Activated CD4-positive, alpha-beta T cell treated with anti-CD3 and anti-CD28 coated beads for 36 hours (primary cell): ENCODE measurements at regions not wholly inside any gene's neighbourhood (a gene's known extent, or its start where the extent isn't known, plus 50 kb on each side); places are given as distances from the start of the nearest gene placed in this dataset.

Experiments
- ATAC-seq: fragments of 200-7000 bp; cut with Tn5 transposase; one replicate; pipeline ENCODE4 v1.10.0; 2021; ENCODE audit warnings: mild to moderate bottlenecking, moderate library complexity
- CTCF ChIA-PET: fragments of 350-600 bp; sonication (Branson Sonifier 250); formaldehyde crosslinking; loops from one replicate; lab custom pipeline; 2021; ENCODE audit warnings: antibody characterized with exemption; lab: Charles Lee
- POLR2A ChIA-PET: fragments of 350-600 bp; sonication (Branson Sonifier 250); formaldehyde crosslinking; loops from one replicate; lab custom pipeline; 2021; ENCODE audit warnings: antibody characterized with exemption, inconsistent platforms; lab: Charles Lee
- DNase-seq: peaks from one replicate; pipeline ENCODE4 v3.0.0-alpha.2; 2020
- H3K27ac Mint-ChIP-seq: one replicate; pipeline ENCODE4 v1.8.0; 2021; ENCODE audit warnings: mixed read lengths
- H3K27me3 Mint-ChIP-seq: one replicate; pipeline ENCODE4 v1.8.0; 2021; ENCODE audit warnings: mixed read lengths
- H3K36me3 Mint-ChIP-seq: one replicate; pipeline ENCODE4 v1.8.0; 2021; ENCODE audit warnings: low read depth, mixed read lengths
- H3K4me1 Mint-ChIP-seq: one replicate; pipeline ENCODE4 v1.8.0; 2021; ENCODE audit warnings: mixed read lengths
- H3K4me3 Mint-ChIP-seq: one replicate; pipeline ENCODE4 v1.8.0; 2021; ENCODE audit warnings: mild to moderate bottlenecking, moderate library complexity, mixed read lengths
- H3K9me3 Mint-ChIP-seq: one replicate; pipeline ENCODE4 v1.8.0; 2021; ENCODE audit warnings: low read depth, mixed read lengths
- intact Hi-C, 2 experiments: fragments of 100-400 bp; cut with DNase I in 1 of 2; cut with micrococcal nuclease in 1 of 2; formaldehyde crosslinking; loops; one replicate each; pipeline versions ENCODE4 v1.14.2 to v1.15.1; 2022 to 2024; cut with DNase I, micrococcal nuclease

DNA sequence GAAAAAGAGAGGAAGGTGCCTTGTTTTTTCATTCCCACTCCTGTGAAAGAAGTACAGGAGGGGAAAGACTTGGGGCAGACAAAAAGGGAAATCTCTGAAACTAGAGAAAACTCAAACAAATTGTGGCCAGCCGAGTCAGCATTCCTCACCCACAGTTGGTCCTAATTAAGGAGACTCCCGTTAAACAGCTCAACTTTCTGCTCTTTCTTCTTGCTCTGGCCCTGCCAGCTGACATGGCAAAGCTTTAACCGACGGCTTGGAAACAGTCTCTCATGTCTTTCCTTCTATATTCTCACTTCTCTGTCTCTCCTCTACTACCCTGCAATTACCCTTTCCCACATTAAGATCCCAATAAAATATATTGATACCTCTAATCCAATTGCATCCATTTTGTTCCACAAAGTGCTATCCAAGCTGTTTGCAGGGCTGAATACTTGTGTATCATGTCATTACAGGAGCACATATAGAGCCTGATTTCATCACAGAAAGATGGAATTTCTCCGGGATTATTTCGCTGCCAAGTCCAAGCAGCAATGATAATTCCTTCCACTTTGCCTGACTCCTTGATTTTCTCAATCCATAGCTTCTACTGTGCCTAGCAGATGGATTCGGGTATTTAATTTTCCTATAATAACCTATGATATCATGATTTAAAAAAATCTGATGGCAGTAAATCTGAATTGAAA, 65.4 kb upstream of the IPO9 start:
- Mint-ChIP-seq H3K9me3 (no peaks in the 10 kb centered on the region), H3K27me3 (no peaks in the 10 kb centered on the region), H3K4me1 (no peaks in the 10 kb centered on the region), H3K27ac (no peak overlapping the region), H3K4me3 (no peak overlapping the region), H3K36me3 (no peaks in the 10 kb centered on the region)
- CTCF ChIA-PET: interaction anchor here (0.9 to 1.5 kb wide), 3 partner anchors 10 to 54 kb away, joined by 3 to 5 read pairs (median 3); no protein-coding TSS in a partner anchor
- ATAC-seq: no peak
- DNase-seq: no peak
- intact Hi-C loops: no loop called here
- POLR2A ChIA-PET: no interaction called here

DNA sequence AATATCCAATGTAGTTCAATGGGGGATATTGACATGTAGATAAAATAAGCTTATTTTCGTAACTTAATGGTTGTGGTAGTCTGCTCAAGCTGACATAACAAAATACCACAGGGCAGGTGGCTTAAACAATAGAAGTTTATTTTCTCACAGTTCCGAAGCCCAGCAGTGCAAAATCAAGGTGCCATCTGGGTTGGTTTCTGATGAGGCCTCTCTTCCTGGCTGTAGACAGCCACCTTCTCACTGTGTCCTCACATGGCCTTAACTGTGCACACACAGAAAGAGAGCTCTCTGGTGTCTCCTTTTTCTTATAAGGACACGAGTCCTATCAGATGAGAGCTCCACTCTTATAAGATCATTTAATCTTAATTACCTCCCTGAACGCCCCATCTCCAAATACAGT, 64.8 kb upstream of the IPO9 start:
- Mint-ChIP-seq H3K4me3 (no peak overlapping the region), H3K36me3 (no peaks in the 10 kb centered on the region), H3K4me1 (no peaks in the 10 kb centered on the region), H3K27ac (no peak overlapping the region), H3K27me3 (peaks cover 1% of the 10 kb centered on the region), H3K9me3 (no peaks in the 10 kb centered on the region)
- ATAC-seq (no peak), DNase-seq (no peak)
- intact Hi-C loops: no loop called here
- POLR2A ChIA-PET: no interaction called here
- CTCF ChIA-PET: interaction anchor here (0.9 to 1.5 kb wide), 3 partner anchors 10 to 55 kb away, joined by 3 to 5 read pairs (median 3); no protein-coding TSS in a partner anchor

DNA sequence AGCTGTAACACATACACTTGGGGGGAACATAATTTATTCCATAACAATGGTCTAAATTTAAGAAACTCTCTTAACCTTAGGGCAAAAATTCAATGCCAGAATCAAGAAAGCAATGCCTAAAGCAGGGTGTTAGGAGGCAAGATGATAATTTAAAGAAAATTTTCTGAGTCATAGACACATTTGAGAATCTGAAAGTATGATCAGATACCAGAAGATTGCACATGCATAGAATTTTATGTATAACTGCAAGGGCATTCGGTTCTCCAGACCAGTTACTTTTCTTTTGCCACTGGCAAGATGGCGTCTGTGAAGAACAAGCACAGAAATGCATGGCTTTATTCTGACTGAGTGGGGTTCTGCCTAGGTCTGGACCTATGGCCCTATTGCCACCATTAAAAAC, 64.4 kb upstream of the IPO9 start:
- H3K27me3 Mint-ChIP-seq: peaks cover 2% of the 10 kb centered on the region
- DNase-seq (no peak), ATAC-seq (no peak)
- H3K9me3 Mint-ChIP-seq: no peaks in the 10 kb centered on the region
- intact Hi-C loops: no loop called here
- H3K4me3 Mint-ChIP-seq: no peak overlapping the region
- CTCF ChIA-PET: interaction anchor here (0.9 to 1.5 kb wide), 3 partner anchors 9 to 55 kb away, joined by 3 to 5 read pairs (median 3); no protein-coding TSS in a partner anchor
- no peak overlapping the region for H3K27ac Mint-ChIP-seq
- no peaks in the 10 kb centered on the region for H3K36me3 Mint-ChIP-seq
- POLR2A ChIA-PET: no interaction called here
- no peaks in the 10 kb centered on the region for H3K4me1 Mint-ChIP-seq

DNA sequence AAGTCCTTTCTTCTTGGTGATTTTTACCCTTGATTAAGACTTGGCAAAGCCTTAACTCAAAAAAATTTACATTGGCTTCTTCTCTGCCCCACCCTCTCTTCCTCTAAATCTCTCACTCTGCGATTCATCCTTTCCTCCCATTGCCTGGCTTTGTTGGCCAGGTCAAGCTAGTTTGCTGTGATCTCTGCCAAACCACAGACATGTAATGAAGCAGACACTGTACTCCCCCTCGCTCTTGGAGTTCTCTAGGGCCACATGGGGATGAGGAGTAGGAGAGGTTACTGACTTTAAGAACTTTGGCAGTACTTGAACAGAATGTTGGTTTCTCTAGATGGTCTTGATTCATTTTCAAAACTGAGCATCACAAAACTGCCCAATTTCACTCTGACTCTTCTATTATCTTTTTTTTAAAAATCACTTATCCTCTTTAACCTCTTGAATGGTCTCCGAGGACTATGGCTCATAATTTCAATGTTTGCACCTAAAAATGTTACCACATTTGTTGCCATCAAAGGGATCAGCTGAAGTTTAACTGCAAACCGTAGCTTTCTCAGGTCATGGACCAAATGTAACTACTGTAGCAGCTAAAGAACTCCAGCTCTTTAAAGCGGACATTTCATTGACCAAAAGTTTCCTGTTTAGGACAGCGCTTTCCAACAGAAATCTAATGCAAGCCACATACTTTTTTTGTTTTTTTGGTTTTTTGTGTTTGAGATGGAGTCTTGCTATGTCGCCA, 62.7 kb upstream of the IPO9 start:
- ChIA-PET CTCF (interaction anchor here (0.8 kb wide), 1 partner anchor 27 kb away, joined by 3 read pairs; no protein-coding TSS in a partner anchor), POLR2A (interaction anchor here (0.6 kb wide), 1 partner anchor 288 kb away, joined by 3 read pairs; no protein-coding TSS in a partner anchor)
- ATAC-seq: no peak
- intact Hi-C loops: no loop called here
- Mint-ChIP-seq H3K4me3 (no peak overlapping the region), H3K27me3 (peaks cover 2% of the 10 kb centered on the region), H3K36me3 (no peaks in the 10 kb centered on the region), H3K4me1 (no peaks in the 10 kb centered on the region), H3K9me3 (no peaks in the 10 kb centered on the region), H3K27ac (no peak overlapping the region)
- DNase-seq: no peak

DNA sequence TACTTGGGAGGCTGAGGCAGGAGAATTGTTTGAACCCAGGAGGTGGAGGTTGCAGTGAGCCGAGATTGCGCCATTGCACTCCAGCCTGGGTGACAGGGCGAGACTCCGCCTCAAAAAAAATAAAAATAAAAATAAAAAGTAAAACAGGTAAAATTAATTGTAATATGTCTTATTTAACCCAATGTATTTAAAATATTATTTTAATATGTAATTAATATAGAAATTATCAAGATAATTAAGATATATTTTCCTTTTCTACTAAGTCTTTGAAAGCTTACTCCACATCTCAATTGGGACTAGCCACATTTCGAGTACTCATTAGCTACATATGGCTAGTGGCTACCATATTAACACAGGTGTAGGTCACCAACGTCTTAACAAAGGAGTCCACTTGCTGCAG, 61.6 kb upstream of the IPO9 start:
- Mint-ChIP-seq H3K4me1 (no peaks in the 10 kb centered on the region), H3K27ac (no peak overlapping the region), H3K36me3 (no peaks in the 10 kb centered on the region), H3K27me3 (peaks cover 2% of the 10 kb centered on the region), H3K4me3 (no peak overlapping the region), H3K9me3 (peaks cover 3% of the 10 kb centered on the region)
- intact Hi-C loops: no loop called here
- DNase-seq: no peak
- ChIA-PET CTCF (no interaction called here), POLR2A (no interaction called here)
- no peak for ATAC-seq

DNA sequence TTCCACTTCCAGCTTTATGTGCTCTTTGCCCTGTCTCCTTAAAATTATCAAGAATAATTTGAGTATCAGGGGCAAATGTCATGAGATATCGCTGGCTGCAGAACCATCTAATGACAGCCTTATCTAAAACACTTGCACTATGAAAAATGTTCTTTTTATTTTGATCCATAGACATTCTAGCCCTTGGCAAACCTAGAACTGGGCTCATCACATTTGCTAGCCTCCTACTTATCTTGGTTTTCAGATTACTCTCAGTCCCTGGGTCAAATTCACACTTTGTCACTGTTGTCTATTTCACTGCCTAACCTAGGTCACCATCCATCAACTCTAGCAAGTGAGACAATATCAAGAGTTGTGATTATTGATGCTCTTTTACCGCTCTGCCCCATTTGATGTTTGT, 59.9 kb upstream of the IPO9 start:
- POLR2A ChIA-PET: no interaction called here
- DNase-seq (no peak), ATAC-seq (no peak)
- Mint-ChIP-seq H3K4me3 (no peak overlapping the region), H3K27me3 (peaks cover 2% of the 10 kb centered on the region), H3K27ac (no peak overlapping the region), H3K36me3 (no peaks in the 10 kb centered on the region), H3K9me3 (peaks cover 3% of the 10 kb centered on the region), H3K4me1 (no peaks in the 10 kb centered on the region)
- intact Hi-C loops: no loop called here
- CTCF ChIA-PET: interaction anchor here (0.6 to 2.2 kb wide), 2 partner anchors 25 to 60 kb away, joined by 4 to 6 read pairs; no protein-coding TSS in a partner anchor

DNA sequence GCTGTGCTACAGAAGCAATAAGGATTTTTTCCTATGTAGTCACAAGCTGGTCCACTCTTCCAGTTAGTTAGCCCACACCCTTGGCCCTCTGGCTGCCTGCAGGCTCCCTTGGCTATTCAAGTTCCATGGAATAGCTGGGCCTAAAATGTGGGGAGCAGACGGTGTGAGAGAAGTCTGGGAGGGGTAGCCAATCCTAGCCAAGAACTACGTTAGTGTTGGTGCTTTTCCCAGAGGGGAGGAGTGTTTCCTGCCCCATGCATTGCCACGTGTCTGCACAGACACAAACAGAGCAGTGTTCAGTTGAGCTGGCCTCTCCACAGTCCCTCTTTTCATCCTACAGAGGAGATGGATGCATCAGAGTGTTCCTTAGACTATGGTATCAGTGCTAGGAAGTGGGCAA, 59.0 kb upstream of the IPO9 start:
- H3K27me3 Mint-ChIP-seq: peaks cover 2% of the 10 kb centered on the region
- CTCF ChIA-PET: interaction anchor here (2.2 kb wide), 1 partner anchor 61 kb away, joined by 6 read pairs; no protein-coding TSS in a partner anchor
- intact Hi-C loops: no loop called here
- POLR2A ChIA-PET: no interaction called here
- no peak overlapping the region for H3K4me3 Mint-ChIP-seq
- H3K36me3 Mint-ChIP-seq: no peaks in the 10 kb centered on the region
- H3K4me1 Mint-ChIP-seq: no peaks in the 10 kb centered on the region
- ATAC-seq (no peak), DNase-seq (no peak)
- peaks cover 3% of the 10 kb centered on the region for H3K9me3 Mint-ChIP-seq
- no peak overlapping the region for H3K27ac Mint-ChIP-seq

DNA sequence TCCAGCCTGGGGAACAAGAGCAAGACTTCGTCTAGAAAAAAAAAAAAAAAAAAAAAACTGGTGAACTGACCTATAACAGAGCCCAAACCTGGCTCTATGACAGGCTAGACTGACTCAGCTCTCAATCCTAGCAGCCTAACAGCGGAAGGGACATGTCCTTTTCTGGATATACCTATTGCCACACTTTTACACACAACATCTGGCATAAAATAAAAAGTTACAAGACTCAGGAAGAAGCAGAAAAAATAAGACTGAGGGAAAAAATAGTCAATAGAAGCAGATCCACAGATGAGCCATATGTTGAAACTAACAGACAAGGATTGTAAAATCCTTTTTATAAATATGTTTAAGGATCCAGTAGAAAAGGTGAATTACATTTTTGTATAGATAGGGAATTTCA, 57.5 kb upstream of the IPO9 start:
- H3K4me1 Mint-ChIP-seq: no peaks in the 10 kb centered on the region
- CTCF ChIA-PET: interaction anchor here (0.6 kb wide), 1 partner anchor 364 kb away, joined by 3 read pairs; no protein-coding TSS in a partner anchor
- no peaks in the 10 kb centered on the region for H3K36me3 Mint-ChIP-seq
- no peak for ATAC-seq
- peaks cover 3% of the 10 kb centered on the region for H3K9me3 Mint-ChIP-seq
- intact Hi-C loops: no loop called here
- no peak for DNase-seq
- no peak overlapping the region for H3K4me3 Mint-ChIP-seq
- POLR2A ChIA-PET: no interaction called here
- no peak overlapping the region for H3K27ac Mint-ChIP-seq
- peaks cover 2% of the 10 kb centered on the region for H3K27me3 Mint-ChIP-seq

DNA sequence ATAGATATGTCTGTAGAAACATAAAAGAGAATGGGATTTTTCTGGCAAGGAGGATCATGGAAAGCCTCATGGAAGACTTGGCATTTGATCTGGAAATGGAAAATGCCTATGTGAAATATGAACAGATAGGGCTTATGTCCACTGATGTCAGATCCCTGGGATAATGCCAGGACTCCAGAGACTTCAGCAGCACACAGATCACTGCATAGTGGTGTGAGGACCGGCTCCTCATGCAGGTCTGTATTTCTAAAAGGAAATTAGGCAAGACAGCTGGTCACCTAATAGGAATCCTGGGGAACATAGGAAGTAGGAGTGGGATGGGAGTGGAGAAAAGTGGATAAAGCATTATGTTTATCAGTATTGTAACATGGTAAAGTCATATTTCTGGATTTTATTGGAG, 56.8 kb upstream of the IPO9 start:
- Mint-ChIP-seq H3K4me1 (no peaks in the 10 kb centered on the region), H3K36me3 (no peaks in the 10 kb centered on the region), H3K4me3 (no peak overlapping the region), H3K9me3 (peaks cover 3% of the 10 kb centered on the region), H3K27ac (no peak overlapping the region), H3K27me3 (peaks cover 2% of the 10 kb centered on the region)
- intact Hi-C loops: no loop called here
- ChIA-PET POLR2A (no interaction called here), CTCF (no interaction called here)
- ATAC-seq (no peak), DNase-seq (no peak)

DNA sequence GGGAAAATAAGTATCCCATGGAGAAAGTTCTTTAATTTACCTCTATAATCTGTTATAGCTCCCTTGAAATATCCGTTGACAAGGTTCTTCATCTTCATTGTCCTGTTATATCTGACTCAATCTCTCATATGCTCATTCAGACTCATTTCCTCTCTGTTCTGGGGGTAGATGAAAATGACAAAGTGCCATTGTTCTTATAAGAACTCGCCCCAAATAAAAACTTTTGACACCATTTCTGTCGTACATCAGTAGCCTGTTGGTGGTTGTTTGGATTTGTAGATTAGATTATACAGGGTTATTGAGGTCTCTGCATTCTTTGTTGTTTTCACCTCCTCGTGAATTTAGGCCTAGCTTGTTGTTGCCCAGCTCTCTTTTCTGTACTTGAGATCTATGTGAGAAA, 55.2 kb upstream of the IPO9 start:
- ChIA-PET CTCF (interaction anchor here (1.1 to 1.3 kb wide), 3 partner anchors 10 to 19 kb away, joined by 3 to 4 read pairs (median 3); no protein-coding TSS in a partner anchor), POLR2A (no interaction called here)
- H3K9me3 Mint-ChIP-seq: peaks cover 3% of the 10 kb centered on the region
- H3K27ac Mint-ChIP-seq: no peak overlapping the region
- H3K4me3 Mint-ChIP-seq: no peak overlapping the region
- peaks cover 2% of the 10 kb centered on the region for H3K27me3 Mint-ChIP-seq
- DNase-seq: no peak
- H3K4me1 Mint-ChIP-seq: no peaks in the 10 kb centered on the region
- no peak for ATAC-seq
- no peaks in the 10 kb centered on the region for H3K36me3 Mint-ChIP-seq
- intact Hi-C loops: no loop called here

DNA sequence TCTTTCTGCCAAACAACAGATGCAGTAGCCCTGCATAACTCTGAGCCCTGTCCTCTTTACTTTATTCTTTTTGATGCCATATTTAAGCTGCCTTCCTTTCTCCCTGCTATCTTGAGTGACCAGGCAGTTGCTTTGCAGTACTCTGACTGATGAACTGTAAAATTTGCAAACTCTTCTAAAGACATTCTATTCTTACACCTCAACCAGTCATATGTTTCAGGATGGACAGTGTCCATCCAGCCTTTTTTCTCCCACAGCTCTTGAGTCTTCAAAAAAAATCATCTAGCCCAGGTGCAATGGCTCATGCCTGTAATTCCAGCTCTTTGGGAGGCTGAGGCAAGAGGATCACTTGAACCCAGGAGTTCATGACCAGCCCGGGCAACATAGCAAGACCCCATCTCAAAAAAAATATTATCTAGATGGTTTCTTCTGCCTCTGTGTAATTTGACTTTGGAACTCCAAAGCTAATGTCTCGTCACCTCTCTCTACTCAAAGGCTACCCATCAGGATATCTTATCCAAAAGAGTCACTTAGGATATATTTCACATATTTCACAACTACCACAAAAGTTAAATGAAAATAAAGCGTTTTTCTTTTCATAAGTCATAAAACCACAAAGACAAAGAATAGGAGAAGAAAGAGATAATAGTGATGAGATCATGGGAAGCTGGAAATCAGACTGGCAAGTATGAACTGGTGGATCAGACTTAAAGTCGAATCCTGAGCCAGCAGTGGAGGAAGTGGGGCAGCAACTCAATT, 54.6 kb upstream of the IPO9 start:
- Mint-ChIP-seq H3K36me3 (no peaks in the 10 kb centered on the region), H3K27ac (no peak overlapping the region), H3K9me3 (peaks cover 3% of the 10 kb centered on the region), H3K27me3 (no peaks in the 10 kb centered on the region), H3K4me3 (no peak overlapping the region), H3K4me1 (no peaks in the 10 kb centered on the region)
- CTCF ChIA-PET: interaction anchor here (1.1 to 1.3 kb wide), 4 partner anchors 10 to 19 kb away, joined by 3 to 4 read pairs (median 4); no protein-coding TSS in a partner anchor
- POLR2A ChIA-PET: no interaction called here
- intact Hi-C loops: no loop called here
- DNase-seq (no peak), ATAC-seq (no peak)
